ENCODE measurements at regions not wholly inside any gene's neighbourhood (a gene's known extent, or its start where the extent isn't known, plus 50 kb on each side); places are given as distances from the start of the nearest gene placed in this dataset.

DNA sequence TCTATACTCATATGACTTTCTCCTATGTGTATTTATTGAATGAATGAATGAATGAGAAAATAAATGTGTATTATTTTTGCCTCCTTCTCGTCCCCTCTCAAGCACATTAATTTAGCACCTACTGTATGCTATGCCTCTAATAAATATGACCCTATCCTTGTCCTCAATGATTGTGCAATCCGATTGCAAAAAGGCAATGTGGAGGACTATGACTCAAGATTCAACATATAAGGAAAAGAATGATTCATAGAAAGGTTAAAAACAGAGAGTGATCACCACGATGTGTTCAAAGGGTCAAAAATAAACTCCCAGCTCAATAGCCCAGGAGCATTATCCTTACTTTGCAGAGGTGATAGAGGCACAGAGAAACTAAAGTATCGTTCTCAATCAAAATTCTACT is 322.8 kb upstream of the SORCS1 start:
- TF ChIP-seq, protein P1, sequence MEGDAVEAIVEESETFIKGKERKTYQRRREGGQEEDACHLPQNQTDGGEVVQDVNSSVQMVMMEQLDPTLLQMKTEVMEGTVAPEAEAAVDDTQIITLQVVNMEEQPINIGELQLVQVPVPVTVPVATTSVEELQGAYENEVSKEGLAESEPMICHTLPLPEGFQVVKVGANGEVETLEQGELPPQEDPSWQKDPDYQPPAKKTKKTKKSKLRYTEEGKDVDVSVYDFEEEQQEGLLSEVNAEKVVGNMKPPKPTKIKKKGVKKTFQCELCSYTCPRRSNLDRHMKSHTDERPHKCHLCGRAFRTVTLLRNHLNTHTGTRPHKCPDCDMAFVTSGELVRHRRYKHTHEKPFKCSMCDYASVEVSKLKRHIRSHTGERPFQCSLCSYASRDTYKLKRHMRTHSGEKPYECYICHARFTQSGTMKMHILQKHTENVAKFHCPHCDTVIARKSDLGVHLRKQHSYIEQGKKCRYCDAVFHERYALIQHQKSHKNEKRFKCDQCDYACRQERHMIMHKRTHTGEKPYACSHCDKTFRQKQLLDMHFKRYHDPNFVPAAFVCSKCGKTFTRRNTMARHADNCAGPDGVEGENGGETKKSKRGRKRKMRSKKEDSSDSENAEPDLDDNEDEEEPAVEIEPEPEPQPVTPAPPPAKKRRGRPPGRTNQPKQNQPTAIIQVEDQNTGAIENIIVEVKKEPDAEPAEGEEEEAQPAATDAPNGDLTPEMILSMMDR (IDR thresholded peaks at IDR 0.05; ENCODE audit: poor library complexity) = no peak
- no peak for TF ChIP-seq EZH2 (IDR thresholded peaks at IDR 0.05; ENCODE audit: borderline replicate concordance)
- TF ChIP-seq EZH2phosphoT487 (IDR thresholded peaks at IDR 0.05; ENCODE audit: low read depth, severe bottlenecking, unreplicated experiment) = no peak
